Heart right ventricle (tissue), 16 donors: ENCODE measurements at regions not wholly inside any gene's neighbourhood (a gene's known extent, or its start where the extent isn't known, plus 50 kb on each side); places are given as distances from the start of the nearest gene placed in this dataset.

Experiments used
- ATAC-seq, 8 donors: fragments of 200-7000 bp; cut with Tn5 transposase; one replicate each; pipeline ENCODE4 v1.9.1; 2020; ENCODE audit warnings: mild to moderate bottlenecking in 8 of 8, moderate library complexity in 8 of 8, moderate number of reproducible peaks in 1 of 8
- DNase-seq, 2 donors: peaks; one replicate each; pipeline ENCODE4 v3.0.0-alpha.2; 2020
- H3K27ac ChIP-seq, 10 donors: fragments of 200-600 bp; sonication (generic) in 2 of 10; one replicate each; pipeline versions ENCODE4 v1.5.0 to v1.8.0; 2020 to 2022; ENCODE audit warnings: mild to moderate bottlenecking in 3 of 10
- H3K27me3 ChIP-seq, 7 donors: fragments of 200-600 bp; one replicate each; pipeline ENCODE4 v1.8.0; 2021 to 2022; ENCODE audit warnings: mild to moderate bottlenecking in 2 of 7
- H3K36me3 ChIP-seq, 9 donors: fragments of 200-600 bp; sonication (generic) in 1 of 9; one replicate each; pipeline versions ENCODE4 v1.5.0 to v1.8.0; 2020 to 2022; ENCODE audit warnings: mild to moderate bottlenecking in 2 of 9
- H3K4me1 ChIP-seq, 9 donors: fragments of 200-600 bp; sonication (generic) in 1 of 9; one replicate each; pipeline versions ENCODE4 v1.5.0 to v1.8.0; 2020 to 2022; ENCODE audit warnings: mild to moderate bottlenecking in 4 of 9
- H3K4me3 ChIP-seq, 10 donors: fragments of 200-600 bp; sonication (generic) in 2 of 10; one replicate each; pipeline versions ENCODE4 v1.5.0 to v1.8.0; 2020 to 2022; ENCODE audit warnings: mild to moderate bottlenecking in 7 of 10, moderate library complexity in 2 of 10
- H3K9me3 ChIP-seq, 11 donors: fragments of 200-600 bp in 10 of 11; sonication (generic) in 2 of 11; one replicate each; pipeline versions ENCODE4 v1.5.0 to v1.8.0; 2013 to 2022; ENCODE audit warnings: mild to moderate bottlenecking in 2 of 11, control low read depth in 1 of 11, moderate library complexity in 1 of 11
- CTCF ChIP-seq, 9 donors: fragments of 200-600 bp; sonication (generic) in 2 of 9; IDR thresholded peaks; one replicate each; pipeline versions ENCODE4 v1.5.0 to v1.8.0; 2021 to 2022; ENCODE audit warnings: antibody characterized with exemption in 9 of 9, mild to moderate bottlenecking in 5 of 9, moderate library complexity in 1 of 9
- WGBS, 2 donors: extraction: QIAGEN DNeasy Blood & Tissue Kit; methylation state at CpG; one replicate each; pipeline ENCODE4 v1.1.7; 2013; ENCODE audit warnings: inconsistent platforms in 1 of 2; 5-methylcytosine and 5-hydroxymethylcytosine counted together
- intact Hi-C, 10 donors: fragments of 100-400 bp; cut with DNase I; formaldehyde crosslinking; loops; one replicate each; pipeline versions ENCODE4 v1.11.1 to v1.14.2; 2022
- donor health status: Arrhythmogenic right ventricular cardiomyopathy.
- donor health status: ischemic (EF 13 %, LVEDD 7.1; RV severe dilation, severe dysfunction).
- donor health status: healthy with polysubstance abuse.
- donor health status: DM: no; HTN: yes; CAD: no.
- donor health status: DM: no; HTN: no; CAD: no.
- donor health status: ischemic (EF 25% LVEDD 6.9; RV normal size, moderate dysfunction).
- donor health status: ischemic (EF 25% LVEDD 5.7; RV mildly dilated, moderate dysfunction).
- donor health status: healthy.
- donor health status: DM: yes; HTN: yes; CAD: no.
- donor health status: Ischemic cardiomyopathy.
- donor health status: ischemic (EF 35%, LVEDD 5.7; RV mildly dilated, moderate dysfunction).
- donor health status: nonischemic (EF 11% LVEDD 7.7; RV severe dilation, severe dysfunction).
- donor health status: DM: yes; HTN: yes; CAD: no.
- donor health status: PGD.
- donor health status: ischemic (EF 29% LVEDD 5.4; RV normal size, mild dysfunction).
- donor health status: nonischemic (EF 23%, LVEDD 6.1; RV moderate dilation, normal function).

- ATAC-seq (no peak), DNase-seq (no peak)
- H3K27me3 ChIP-seq, result no peaks in the 10 kb centered on the region
- no peaks in the 10 kb centered on the region for H3K9me3 ChIP-seq
- intact Hi-C loops, result no loop called here
- no peak for TF ChIP-seq CTCF (IDR thresholded peaks at IDR 0.05)
- no peaks in the 10 kb centered on the region for H3K4me1 ChIP-seq
- H3K36me3 ChIP-seq, result no peaks in the 10 kb centered on the region
- WGBS, 2 donors, result 37 to 42% methylated on average over 2 of the region's 2 CpGs
- H3K4me3 ChIP-seq, result no peak overlapping the region
- H3K27ac ChIP-seq, result no peak overlapping the region
Measured at GRCh38 chr5:113917997-113918396, 404.5 kb downstream of the YTHDC2 start.

GRCh38 chr5:113922343-113922742 is 408.8 kb downstream of the YTHDC2 start:
- 30 to 49% methylated on average over 3 of the region's 3 CpGs for WGBS, 2 donors
- H3K27ac ChIP-seq, result no peak overlapping the region
- DNase-seq (no peak), ATAC-seq (no peak)
- no peak overlapping the region for H3K4me3 ChIP-seq
- H3K4me1 ChIP-seq, result no peaks in the 10 kb centered on the region
- TF ChIP-seq CTCF (IDR thresholded peaks at IDR 0.05), result no peak
- H3K9me3 ChIP-seq, result no peaks in the 10 kb centered on the region
- peaks cover 0 to 3% (median 0%) of the 10 kb centered on the region in 7 donors for H3K27me3 ChIP-seq
- intact Hi-C loops, result no loop called here
- H3K36me3 ChIP-seq, result no peaks in the 10 kb centered on the region

GRCh38 chr5:113935453-113935852 is 422.0 kb downstream of the YTHDC2 start:
- 86 to 88% methylated on average over 7 of the region's 7 CpGs for WGBS, 2 donors
- TF ChIP-seq CTCF (IDR thresholded peaks at IDR 0.05), result no peak
- no peak for DNase-seq
- intact Hi-C loops, result no loop called here
- no peak for ATAC-seq
- Histone ChIP-seq H3K9me3 (no peaks in the 10 kb centered on the region), H3K27ac (no peak overlapping the region), H3K4me3 (no peak overlapping the region), H3K27me3 (no peaks in the 10 kb centered on the region), H3K36me3 (no peaks in the 10 kb centered on the region), H3K4me1 (no peaks in the 10 kb centered on the region)

GRCh38 chr5:113937301-113937700 is 423.8 kb downstream of the YTHDC2 start:
- no peak overlapping the region for H3K4me3 ChIP-seq
- intact Hi-C loops, result no loop called here

More at GRCh38 chr5:113937301-113937700, 423.8 kb downstream of the YTHDC2 start:
- no peak for DNase-seq
- Histone ChIP-seq H3K27me3 (no peaks in the 10 kb centered on the region), H3K36me3 (no peaks in the 10 kb centered on the region), H3K9me3 (no peaks in the 10 kb centered on the region), H3K4me1 (no peaks in the 10 kb centered on the region), H3K27ac (no peak overlapping the region)
- no peak for TF ChIP-seq CTCF (IDR thresholded peaks at IDR 0.05)
- 67 to 94% methylated on average over 2 of the region's 2 CpGs for WGBS, 2 donors
- ATAC-seq, result no peak
